Transverse colon (tissue), 4 donors: ENCODE measurements at regions not wholly inside any gene's neighbourhood (a gene's known extent, or its start where the extent isn't known, plus 50 kb on each side); places are given as distances from the start of the nearest gene placed in this dataset.
A peak's percentile ranks its signal among the peaks of the same experiment; 100 is the strongest.
"Not testable (repeated sequence)": the region's sequence is repeated elsewhere in the genome, so short reads cannot be mapped to it uniquely, and the experiment has no call there.

Experiments used
- DNase-seq: peaks from one replicate; pipeline ENCODE4 v3.0.0-alpha.2; 2019
- H3K27ac ChIP-seq, 4 donors: fragments of 200-600 bp; sonication (generic); 2 replicates each; pipeline ENCODE4 v1.5.1; 2016 to 2018; ENCODE audit warnings: inconsistent platforms in 4 of 4
- H3K27me3 ChIP-seq: fragments of 200-600 bp; sonication (generic); 2 replicates; pipeline ENCODE4 v1.5.1; 2017; ENCODE audit warnings: inconsistent platforms
- H3K36me3 ChIP-seq, 4 donors: fragments of 200-600 bp; sonication (generic); 2 replicates each; pipeline ENCODE4 v1.5.1; 2017 to 2019; ENCODE audit warnings: inconsistent platforms in 4 of 4
- H3K4me1 ChIP-seq, 4 donors: fragments of 200-600 bp; sonication (generic); 2 replicates each; pipeline ENCODE4 v1.5.1; 2017 to 2020; ENCODE audit warnings: inconsistent platforms in 4 of 4
- H3K4me3 ChIP-seq, 4 donors: fragments of 200-600 bp; sonication (generic); 1 replicate in 1 of 4; 2 replicates in 3 of 4; pipeline versions ENCODE4 v1.5.1 to v1.6.1; 2017 to 2019; ENCODE audit warnings: inconsistent platforms in 4 of 4
- H3K9me3 ChIP-seq, 2 donors: fragments of 200-600 bp; sonication (generic); 2 replicates each; pipeline ENCODE4 v1.5.1; 2017 to 2019; ENCODE audit warnings: inconsistent platforms in 2 of 2
- CTCF ChIP-seq, 5 experiments: fragments of 200-600 bp in 3 of 5; fragments of 450-650 bp in 2 of 5; sonication (generic) in 3 of 5; IDR thresholded peaks; 1 replicate in 2 of 5; 2 replicates in 3 of 5; pipeline ENCODE4 v1.5.1; 2016 to 2017; ENCODE audit warnings: antibody characterized with exemption in 5 of 5, inconsistent platforms in 3 of 5, mild to moderate bottlenecking in 2 of 5, moderate library complexity in 1 of 5
- EP300 ChIP-seq: sonication (generic); formaldehyde crosslinking; IDR thresholded peaks from one replicate; pipeline ENCODE4 v1.6.1; 2017; ENCODE audit warnings: antibody characterized with exemption, low read depth
- POLR2A ChIP-seq: fragments of 450-650 bp; IDR thresholded peaks from one replicate; pipeline ENCODE4 v1.6.1; 2016; ENCODE audit warnings: antibody characterized with exemption, mild to moderate bottlenecking, moderate library complexity
- POLR2AphosphoS5 ChIP-seq, 3 donors: sonication (generic); formaldehyde crosslinking; IDR thresholded peaks; one replicate each; pipeline ENCODE4 v1.6.1; 2016; ENCODE audit warnings: antibody characterized with exemption in 3 of 3
- WGBS, 2 donors: methylation state at CpG; one replicate each; pipeline ENCODE4 v1.1.5; 2018; ENCODE audit warnings: low coverage in 1 of 2; 5-methylcytosine and 5-hydroxymethylcytosine counted together
- in situ Hi-C, 4 donors: fragments of 200-750 bp; cut with MboI; loops; one replicate each; pipeline versions ENCODE4 v1.15.0 to v1.15.1; 2017; ENCODE audit warnings: low sequenced_read_pairs in 3 of 4, low pct_ligation_motif_present in 1 of 4, low pct_unique_long_range_greater_than_20kb in 1 of 4
- intact Hi-C: fragments of 100-400 bp; cut with DNase I; formaldehyde crosslinking; loops from one replicate; pipeline ENCODE4 v1.15.1; 2023; ENCODE audit warnings: low total_unique reads

- H3K27me3 ChIP-seq = no peaks in the 10 kb centered on the region
- intact Hi-C loops = no loop called here
- no peak for TF ChIP-seq CTCF (IDR thresholded peaks at IDR 0.05)
- WGBS, 2 donors = 71 to 78% methylated on average over 5 to 9 of the region's 9 CpGs
- no peak for DNase-seq
- no peak overlapping the region for H3K27ac ChIP-seq
- H3K4me1 ChIP-seq = peaks cover 0 to 15% (median 3%) of the 10 kb centered on the region in 4 donors
- H3K9me3 ChIP-seq = no peaks in the 10 kb centered on the region
- no peaks in the 10 kb centered on the region for H3K36me3 ChIP-seq
- no peak overlapping the region for H3K4me3 ChIP-seq
- in situ Hi-C loops = no loop called here
Measured at GRCh38 chr12:11540615-11541310, 108.7 kb upstream of the ETV6 start.

DNA sequence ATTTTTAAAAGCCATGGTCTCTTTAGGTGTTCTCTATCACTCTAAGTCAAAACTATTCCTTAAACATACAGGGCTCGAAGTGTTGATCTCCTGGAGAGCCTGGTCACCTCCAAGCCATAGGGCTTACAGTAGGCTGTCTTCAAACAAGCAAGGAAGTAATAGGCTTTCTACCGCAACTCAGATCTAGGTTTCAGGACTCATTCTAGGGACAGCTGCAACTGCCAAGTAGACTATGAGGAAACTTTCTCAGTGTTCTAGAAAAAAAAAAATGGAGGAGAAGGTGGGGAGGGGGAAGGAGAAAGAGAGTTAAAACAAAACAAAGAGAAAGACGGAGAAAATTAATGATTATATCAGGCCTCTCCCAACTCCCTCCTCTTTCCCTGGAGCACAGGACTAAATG is 106.9 kb upstream of the ETV6 start:
- TF ChIP-seq POLR2A (no peak), POLR2AphosphoS5 (IDR thresholded peaks at IDR 0.05) (no peak), EP300 (no peak), CTCF (IDR thresholded peaks at IDR 0.05) (no peak)
- DNase-seq = no peak
- Histone ChIP-seq H3K27me3 (no peaks in the 10 kb centered on the region), H3K4me3 (no peak overlapping the region), H3K27ac (no peak overlapping the region), H3K9me3 (no peaks in the 10 kb centered on the region), H3K4me1 (peaks cover 6 to 24% (median 7%) of the 10 kb centered on the region in 4 donors), H3K36me3 (no peaks in the 10 kb centered on the region)
- 40 to 84% methylated on average over 1 to 3 of the region's 3 CpGs for WGBS, 2 donors
- intact Hi-C loops = no loop called here
- in situ Hi-C loops = no loop called here

DNA sequence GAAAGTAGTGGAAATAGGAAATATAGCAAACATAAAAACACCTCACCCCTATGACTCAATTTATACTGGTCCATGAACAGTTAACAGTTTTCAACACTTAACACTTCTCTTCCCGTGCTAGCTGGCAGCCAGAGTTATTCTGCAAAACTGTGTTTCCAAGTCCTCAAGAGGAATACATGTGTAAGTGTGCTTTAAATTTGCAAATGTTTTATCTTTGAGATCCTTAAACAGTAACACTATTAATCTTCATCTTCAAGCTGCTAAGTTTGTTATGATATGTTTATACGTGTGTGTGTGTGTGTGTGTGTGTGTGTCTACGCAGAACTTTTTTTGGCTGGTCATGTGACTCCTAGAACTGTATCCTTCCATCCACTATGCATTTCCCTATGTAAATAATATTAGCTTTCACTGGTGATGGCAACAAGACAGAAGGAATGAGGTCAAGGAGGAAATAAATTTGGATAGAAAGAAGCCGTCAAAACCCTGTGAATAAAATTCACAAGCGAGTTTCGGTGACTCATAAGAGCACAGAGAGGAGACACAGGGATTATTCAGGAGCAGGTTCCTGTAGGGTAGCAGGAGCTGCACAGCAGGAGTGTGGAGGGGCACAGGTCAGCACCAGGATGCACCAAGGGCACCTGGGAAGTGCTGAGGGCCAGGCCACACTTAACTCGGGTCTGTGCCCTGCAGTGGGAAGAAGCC is 105.9 kb upstream of the ETV6 start:
- intact Hi-C loops (no loop called here), in situ Hi-C loops (no loop called here)
- Histone ChIP-seq H3K4me3 (no peak overlapping the region), H3K4me1 (peaks cover 6 to 24% (median 7%) of the 10 kb centered on the region in 4 donors), H3K9me3 (no peaks in the 10 kb centered on the region), H3K27ac (no peak overlapping the region), H3K27me3 (no peaks in the 10 kb centered on the region), H3K36me3 (no peaks in the 10 kb centered on the region)
- WGBS, 2 donors = 46 to 51% methylated on average over 5 to 7 of the region's 7 CpGs
- no peak for TF ChIP-seq POLR2A
- TF ChIP-seq POLR2AphosphoS5 (IDR thresholded peaks at IDR 0.05) = peak in 1 of 3 donors; percentile 29
- DNase-seq = no peak

DNA sequence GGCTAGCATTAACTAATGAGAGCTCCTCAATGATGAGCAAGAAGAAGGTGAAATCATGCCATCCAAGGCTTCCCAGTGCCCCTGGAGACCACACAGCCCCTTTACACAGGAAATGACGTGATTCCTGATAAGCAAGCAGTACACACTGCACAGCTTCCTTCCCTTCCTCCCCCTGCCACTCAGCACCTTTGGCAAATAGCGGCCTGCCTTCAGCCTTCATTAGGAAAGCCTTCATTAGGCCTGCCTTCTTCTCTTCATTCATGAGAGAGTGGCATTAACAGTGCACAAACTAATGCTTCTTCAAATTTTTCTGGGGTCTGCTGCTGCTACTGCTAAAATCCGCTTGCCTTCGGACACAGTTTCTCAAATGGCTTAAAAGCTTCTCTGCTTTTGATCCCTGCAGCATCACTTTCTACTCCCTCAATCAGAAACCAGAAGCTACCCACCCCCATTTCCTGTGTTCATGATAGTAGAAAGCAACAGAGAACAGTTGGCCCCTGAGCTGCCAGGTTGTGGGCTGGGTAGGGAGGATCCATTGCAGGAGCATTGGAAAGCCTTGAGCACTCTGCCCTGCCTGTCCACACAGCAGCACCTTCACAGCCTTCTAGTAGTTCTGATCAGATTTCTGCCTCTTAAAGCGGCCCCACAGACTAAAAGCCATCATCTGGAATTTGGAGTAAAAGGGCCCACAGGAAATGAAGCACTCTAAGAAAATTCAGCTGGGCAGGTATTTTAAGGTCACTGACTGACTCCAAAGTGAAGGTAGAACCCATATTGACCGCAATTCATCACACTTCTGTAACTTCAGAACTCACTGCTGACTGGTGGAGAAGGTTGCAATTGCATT is 103.8 kb upstream of the ETV6 start:
- intact Hi-C loops (no loop called here), in situ Hi-C loops (no loop called here)
- TF ChIP-seq POLR2A (no peak), POLR2AphosphoS5 (IDR thresholded peaks at IDR 0.05) (no peak), EP300 (no peak), CTCF (IDR thresholded peaks at IDR 0.05) (no peak)
- peaks cover 6 to 24% (median 7%) of the 10 kb centered on the region in 4 donors for H3K4me1 ChIP-seq
- DNase-seq = no peak
- H3K36me3 ChIP-seq = no peaks in the 10 kb centered on the region
- peak overlapping the region in 2 of 4 donors; percentile 26 to 63 for H3K27ac ChIP-seq
- no peak overlapping the region for H3K4me3 ChIP-seq
- H3K27me3 ChIP-seq = no peaks in the 10 kb centered on the region
- whole genome bisulfite sequencing, 2 donors = 55 to 62% methylated on average over 4 to 6 of the region's 6 CpGs
- no peaks in the 10 kb centered on the region for H3K9me3 ChIP-seq

- Histone ChIP-seq H3K27ac (peak overlapping the region in 2 of 4 donors; percentile 30 to 63), H3K4me3 (peak overlapping the region in 1 of 4 donors; percentile 17), H3K4me1 (peaks cover 6 to 24% (median 7%) of the 10 kb centered on the region in 4 donors)
- intact Hi-C loops, H3K36me3 ChIP-seq, H3K27me3 ChIP-seq, in situ Hi-C loops, H3K9me3 ChIP-seq: not testable (repeated sequence)
- 42 to 56% methylated on average over 7 to 12 of the region's 14 CpGs for WGBS, 2 donors
- peak; percentile 30 for DNase-seq
Measured at GRCh38 chr12:11546582-11547270, 102.7 kb upstream of the ETV6 start.

- H3K27me3 ChIP-seq, H3K9me3 ChIP-seq, in situ Hi-C loops, H3K36me3 ChIP-seq, intact Hi-C loops: not testable (repeated sequence)
- WGBS, 2 donors = 50% methylated on average over 22 of the region's 31 CpGs; no CpG with 5 or more reads in 1 of the 2 donors
- Histone ChIP-seq H3K4me3 (peak overlapping the region in 1 of 4 donors; percentile 17), H3K4me1 (peaks cover 6 to 24% (median 7%) of the 10 kb centered on the region in 4 donors), H3K27ac (peak overlapping the region in 1 of 4 donors; percentile 63)
- peak; percentile 39 for DNase-seq
Measured at GRCh38 chr12:11547271-11547646, 102.2 kb upstream of the ETV6 start.
